ENCODE measurements at regions not wholly inside any gene's neighbourhood (a gene's known extent, or its start where the extent isn't known, plus 50 kb on each side); places are given as distances from the start of the nearest gene placed in this dataset.

DNA sequence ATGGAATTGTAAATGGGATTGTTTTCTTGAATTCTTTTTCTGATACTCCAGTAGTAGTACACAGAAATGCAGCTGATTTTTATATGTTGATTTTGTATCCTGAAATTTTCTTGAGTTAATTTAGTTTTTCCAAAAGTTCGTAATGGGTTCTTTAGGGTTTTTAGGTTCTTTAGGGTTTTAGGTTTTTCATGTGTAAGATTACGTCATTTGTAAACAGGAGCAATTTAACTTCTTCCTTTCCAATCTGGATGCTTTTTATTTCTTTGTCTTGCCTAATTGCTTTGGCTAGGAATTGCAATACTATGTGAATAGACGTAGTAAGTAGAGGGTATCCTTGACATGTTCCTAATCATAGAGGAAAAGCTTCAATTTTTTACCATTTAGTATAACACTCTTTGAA lies 568.6 kb downstream of the MMUT start:
- TF ChIP-seq, protein P1, sequence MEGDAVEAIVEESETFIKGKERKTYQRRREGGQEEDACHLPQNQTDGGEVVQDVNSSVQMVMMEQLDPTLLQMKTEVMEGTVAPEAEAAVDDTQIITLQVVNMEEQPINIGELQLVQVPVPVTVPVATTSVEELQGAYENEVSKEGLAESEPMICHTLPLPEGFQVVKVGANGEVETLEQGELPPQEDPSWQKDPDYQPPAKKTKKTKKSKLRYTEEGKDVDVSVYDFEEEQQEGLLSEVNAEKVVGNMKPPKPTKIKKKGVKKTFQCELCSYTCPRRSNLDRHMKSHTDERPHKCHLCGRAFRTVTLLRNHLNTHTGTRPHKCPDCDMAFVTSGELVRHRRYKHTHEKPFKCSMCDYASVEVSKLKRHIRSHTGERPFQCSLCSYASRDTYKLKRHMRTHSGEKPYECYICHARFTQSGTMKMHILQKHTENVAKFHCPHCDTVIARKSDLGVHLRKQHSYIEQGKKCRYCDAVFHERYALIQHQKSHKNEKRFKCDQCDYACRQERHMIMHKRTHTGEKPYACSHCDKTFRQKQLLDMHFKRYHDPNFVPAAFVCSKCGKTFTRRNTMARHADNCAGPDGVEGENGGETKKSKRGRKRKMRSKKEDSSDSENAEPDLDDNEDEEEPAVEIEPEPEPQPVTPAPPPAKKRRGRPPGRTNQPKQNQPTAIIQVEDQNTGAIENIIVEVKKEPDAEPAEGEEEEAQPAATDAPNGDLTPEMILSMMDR (IDR thresholded peaks at IDR 0.05), result no peak
- no peak for TF ChIP-seq POLR2A (IDR thresholded peaks at IDR 0.05)
